Neural crest cell (in vitro differentiated cells): ENCODE measurements at regions not wholly inside any gene's neighbourhood (a gene's known extent, or its start where the extent isn't known, plus 50 kb on each side); places are given as distances from the start of the nearest gene placed in this dataset.
A peak's percentile ranks its signal among the peaks of the same experiment; 100 is the strongest.

Experiments used
- DNase-seq: peaks from one replicate; pipeline ENCODE4 v3.0.0; 2021; ENCODE audit warnings: low read depth, mixed read lengths, low spot score
- H3K27ac Mint-ChIP-seq: one replicate; pipeline ENCODE4 v1.8.0; 2021; ENCODE audit warnings: mild to moderate bottlenecking, mixed read lengths; ENCODE audit not compliant: unreplicated experiment
- H3K27me3 Mint-ChIP-seq: 2 replicates; pipeline ENCODE4 v1.8.0; 2021; ENCODE audit warnings: low read depth, mild to moderate bottlenecking, mixed read lengths
- H3K36me3 Mint-ChIP-seq: 2 replicates; pipeline ENCODE4 v1.8.0; 2021; ENCODE audit warnings: low read depth, mild to moderate bottlenecking, mixed read lengths
- H3K4me1 Mint-ChIP-seq: 2 replicates; pipeline ENCODE4 v1.8.0; 2021; ENCODE audit warnings: mixed read lengths
- H3K4me3 Mint-ChIP-seq: one replicate; pipeline ENCODE4 v1.8.0; 2021; ENCODE audit warnings: mild to moderate bottlenecking, mixed read lengths
- H3K9me3 Mint-ChIP-seq: 2 replicates; pipeline ENCODE4 v1.8.0; 2021; ENCODE audit warnings: mixed read lengths
- CTCF ChIP-seq: fragments of 200-600 bp; sonication (generic); conservative IDR thresholded peaks from 2 replicates; pipeline ENCODE4 v1.5.0; 2021; ENCODE audit warnings: antibody characterized with exemption, mild to moderate bottlenecking

GRCh38 chr4:163744861-163745260 is 250.4 kb downstream of the TMA16 start:
- Mint-ChIP-seq H3K27ac (no peak overlapping the region), H3K4me1 (no peaks in the 10 kb centered on the region), H3K9me3 (no peaks in the 10 kb centered on the region), H3K4me3 (no peak overlapping the region), H3K27me3 (no peaks in the 10 kb centered on the region), H3K36me3 (no peaks in the 10 kb centered on the region)
- no peak for TF ChIP-seq CTCF
- no peak for DNase-seq

- Mint-ChIP-seq H3K27me3 (no peaks in the 10 kb centered on the region), H3K9me3 (no peaks in the 10 kb centered on the region), H3K4me1 (no peaks in the 10 kb centered on the region), H3K4me3 (no peak overlapping the region), H3K27ac (no peak overlapping the region), H3K36me3 (no peaks in the 10 kb centered on the region)
- DNase-seq, result no peak
- no peak for TF ChIP-seq CTCF
These were observed 252.8 kb downstream of the TMA16 start for GRCh38 chr4:163747293-163747692.

GRCh38 chr4:163747886-163748285 is 253.4 kb downstream of the TMA16 start:
- H3K9me3 Mint-ChIP-seq, result no peaks in the 10 kb centered on the region
- no peaks in the 10 kb centered on the region for H3K36me3 Mint-ChIP-seq
- no peaks in the 10 kb centered on the region for H3K4me1 Mint-ChIP-seq
- no peak overlapping the region for H3K4me3 Mint-ChIP-seq
- no peaks in the 10 kb centered on the region for H3K27me3 Mint-ChIP-seq
- TF ChIP-seq CTCF, result no peak
- DNase-seq, result no peak
- no peak overlapping the region for H3K27ac Mint-ChIP-seq

GRCh38 chr4:163748449-163748848 is 254.0 kb downstream of the TMA16 start:
- Mint-ChIP-seq H3K27me3 (no peaks in the 10 kb centered on the region), H3K27ac (no peak overlapping the region), H3K4me3 (no peak overlapping the region), H3K4me1 (no peaks in the 10 kb centered on the region), H3K36me3 (no peaks in the 10 kb centered on the region), H3K9me3 (no peaks in the 10 kb centered on the region)
- no peak for DNase-seq
- no peak for TF ChIP-seq CTCF

- peak; percentile 33 for TF ChIP-seq CTCF
- H3K27ac Mint-ChIP-seq, result no peak overlapping the region
These were observed 260.5 kb downstream of the TMA16 start for GRCh38 chr4:163755013-163755412.

GRCh38 chr4:163757219-163757618 is 262.7 kb downstream of the TMA16 start:
- Mint-ChIP-seq H3K27ac (no peak overlapping the region), H3K4me3 (no peak overlapping the region), H3K27me3 (no peaks in the 10 kb centered on the region), H3K36me3 (no peaks in the 10 kb centered on the region), H3K9me3 (no peaks in the 10 kb centered on the region), H3K4me1 (no peaks in the 10 kb centered on the region)
- TF ChIP-seq CTCF, result no peak
- no peak for DNase-seq

More at GRCh38 chr4:163755013-163755412, 260.5 kb downstream of the TMA16 start:
- DNase-seq, result no peak
- Mint-ChIP-seq H3K4me3 (no peak overlapping the region), H3K36me3 (no peaks in the 10 kb centered on the region), H3K9me3 (no peaks in the 10 kb centered on the region), H3K27me3 (no peaks in the 10 kb centered on the region), H3K4me1 (no peaks in the 10 kb centered on the region)
